C4-2B (cell line): ENCODE measurements at regions not wholly inside any gene's neighbourhood (a gene's known extent, or its start where the extent isn't known, plus 50 kb on each side); places are given as distances from the start of the nearest gene placed in this dataset.

Source experiments
- ZFX ChIP-seq: fragments of 450-650 bp; IDR thresholded peaks from 2 replicates; pipeline ENCODE4 v1.6.1; 2017
- TF ChIP-seq, protein P1 (sequence below): fragments of 450-650 bp; conservative IDR thresholded peaks from 2 replicates; pipeline ENCODE4 v1.5.1; 2017; ENCODE audit warnings: mild to moderate bottlenecking

DNA sequence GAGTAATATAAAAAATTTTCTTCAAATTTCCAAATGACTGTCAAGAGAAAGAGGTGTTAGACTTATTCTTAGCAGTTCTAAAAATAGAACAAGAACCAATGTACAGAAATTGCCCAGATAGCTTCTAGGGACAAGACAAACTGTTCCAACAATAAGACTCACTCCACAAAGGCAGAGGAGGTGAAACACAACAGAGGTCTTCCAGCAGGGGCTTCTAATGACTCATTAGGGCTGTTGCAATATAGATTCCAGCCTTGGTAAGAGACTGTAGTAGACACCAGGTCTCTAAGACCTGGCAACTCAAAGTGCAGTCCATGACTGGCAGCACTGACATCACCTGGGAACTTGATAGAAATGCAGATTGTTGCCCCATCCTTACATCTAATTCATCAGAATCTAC is 134.6 kb upstream of the VLDLR start:
- TF ChIP-seq, protein P1, sequence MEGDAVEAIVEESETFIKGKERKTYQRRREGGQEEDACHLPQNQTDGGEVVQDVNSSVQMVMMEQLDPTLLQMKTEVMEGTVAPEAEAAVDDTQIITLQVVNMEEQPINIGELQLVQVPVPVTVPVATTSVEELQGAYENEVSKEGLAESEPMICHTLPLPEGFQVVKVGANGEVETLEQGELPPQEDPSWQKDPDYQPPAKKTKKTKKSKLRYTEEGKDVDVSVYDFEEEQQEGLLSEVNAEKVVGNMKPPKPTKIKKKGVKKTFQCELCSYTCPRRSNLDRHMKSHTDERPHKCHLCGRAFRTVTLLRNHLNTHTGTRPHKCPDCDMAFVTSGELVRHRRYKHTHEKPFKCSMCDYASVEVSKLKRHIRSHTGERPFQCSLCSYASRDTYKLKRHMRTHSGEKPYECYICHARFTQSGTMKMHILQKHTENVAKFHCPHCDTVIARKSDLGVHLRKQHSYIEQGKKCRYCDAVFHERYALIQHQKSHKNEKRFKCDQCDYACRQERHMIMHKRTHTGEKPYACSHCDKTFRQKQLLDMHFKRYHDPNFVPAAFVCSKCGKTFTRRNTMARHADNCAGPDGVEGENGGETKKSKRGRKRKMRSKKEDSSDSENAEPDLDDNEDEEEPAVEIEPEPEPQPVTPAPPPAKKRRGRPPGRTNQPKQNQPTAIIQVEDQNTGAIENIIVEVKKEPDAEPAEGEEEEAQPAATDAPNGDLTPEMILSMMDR: no peak
- no peak for TF ChIP-seq ZFX
